HG03097 (cell line): ENCODE measurements at regions not wholly inside any gene's neighbourhood (a gene's known extent, or its start where the extent isn't known, plus 50 kb on each side); places are given as distances from the start of the nearest gene placed in this dataset.
"Not testable (repeated sequence)": the region's sequence is repeated elsewhere in the genome, so short reads cannot be mapped to it uniquely, and the experiment has no call there.

Experiments used
- ATAC-seq: cut with Tn5 transposase; IDR thresholded peaks from one replicate; pipeline ENCODE4 v1.9.1; 2021; ENCODE audit not compliant: unreplicated experiment, low FRiP score

DNA sequence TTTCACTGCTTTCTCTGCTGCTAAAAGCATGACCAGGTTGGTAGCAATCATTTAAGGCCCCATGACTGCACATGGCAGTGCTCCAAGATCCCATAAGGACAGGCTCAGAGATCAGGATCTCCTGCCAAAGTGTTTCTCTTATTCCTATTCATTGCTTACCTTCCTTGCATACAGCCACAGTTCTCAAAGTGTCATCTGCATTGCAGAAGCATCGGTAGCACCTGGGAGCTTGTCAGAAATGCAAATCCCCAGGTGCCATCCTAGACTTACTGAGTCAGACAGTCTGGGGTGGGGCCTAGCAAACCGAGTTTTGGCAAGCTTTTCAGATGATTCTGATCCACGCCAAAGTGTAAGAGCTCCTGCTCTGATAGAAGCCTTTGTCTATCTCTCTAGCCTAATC, 489.0 kb upstream of the AUTS2 start:
- no peak for ATAC-seq

DNA sequence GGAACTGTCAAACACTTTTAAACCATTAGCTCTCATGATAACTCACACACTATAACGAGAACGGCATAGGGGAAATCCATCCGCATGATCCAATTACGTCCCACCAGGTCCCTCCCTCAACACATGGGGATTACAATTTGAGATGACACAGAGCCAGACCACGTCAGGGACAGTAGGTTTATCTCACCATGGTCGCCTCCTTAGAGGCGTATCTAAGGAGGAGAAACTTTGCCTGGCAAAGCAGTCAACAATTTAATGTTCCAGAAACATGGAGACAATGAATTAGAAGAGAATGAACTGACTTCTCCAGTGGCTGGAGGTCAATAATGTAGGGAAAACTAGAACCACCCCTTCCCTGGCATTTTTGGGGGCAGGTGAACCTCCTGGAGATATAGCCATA, 488.4 kb upstream of the AUTS2 start:
- no peak for ATAC-seq

DNA sequence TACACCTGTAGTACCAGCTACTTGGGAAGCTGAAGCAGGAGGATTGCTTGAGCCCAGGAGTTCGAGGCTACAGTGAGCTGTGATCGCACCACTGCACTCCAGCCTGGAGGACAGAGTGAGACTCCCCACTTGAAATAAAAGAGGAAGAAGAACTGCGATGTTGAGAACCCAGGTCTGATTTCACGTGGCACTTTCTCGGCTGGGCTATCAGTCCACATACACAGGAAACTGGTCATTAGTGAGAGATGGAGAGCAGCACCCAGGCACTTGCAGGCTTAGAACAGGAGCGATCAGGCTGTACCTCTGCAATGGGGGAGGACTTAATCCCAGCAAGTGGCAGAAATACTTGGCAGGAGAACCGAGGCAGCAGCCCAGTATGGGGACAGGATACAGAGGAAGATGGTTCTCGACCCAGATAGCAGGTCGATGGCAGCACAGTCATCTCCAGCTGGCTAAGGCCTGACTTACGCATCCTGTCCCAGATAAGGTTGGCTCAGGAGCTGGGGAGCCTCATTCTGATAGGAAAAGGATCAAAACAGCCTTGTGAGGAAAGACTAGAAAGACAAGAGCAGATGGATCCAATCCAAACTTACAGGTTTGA, 487.7 kb upstream of the AUTS2 start:
- ATAC-seq = no peak

DNA sequence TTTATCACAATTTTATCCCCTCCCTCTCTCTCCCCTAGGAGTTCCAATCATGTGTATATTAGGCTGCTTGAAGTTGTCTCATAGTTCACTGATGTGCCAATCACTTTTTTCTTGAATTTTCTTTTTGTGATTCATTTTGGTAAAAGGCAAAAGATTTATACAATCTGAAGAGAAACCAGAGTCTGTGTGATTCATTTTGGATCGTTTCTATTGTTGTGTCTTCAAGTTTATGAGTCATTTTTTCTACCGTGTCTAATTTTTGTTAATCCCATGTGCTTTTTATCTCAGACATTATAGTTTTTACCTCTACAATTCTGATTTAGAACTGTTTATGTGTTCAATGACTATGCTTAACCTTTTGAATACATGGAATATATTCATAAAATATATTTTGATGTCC, 483.9 kb upstream of the AUTS2 start:
- ATAC-seq = no peak

DNA sequence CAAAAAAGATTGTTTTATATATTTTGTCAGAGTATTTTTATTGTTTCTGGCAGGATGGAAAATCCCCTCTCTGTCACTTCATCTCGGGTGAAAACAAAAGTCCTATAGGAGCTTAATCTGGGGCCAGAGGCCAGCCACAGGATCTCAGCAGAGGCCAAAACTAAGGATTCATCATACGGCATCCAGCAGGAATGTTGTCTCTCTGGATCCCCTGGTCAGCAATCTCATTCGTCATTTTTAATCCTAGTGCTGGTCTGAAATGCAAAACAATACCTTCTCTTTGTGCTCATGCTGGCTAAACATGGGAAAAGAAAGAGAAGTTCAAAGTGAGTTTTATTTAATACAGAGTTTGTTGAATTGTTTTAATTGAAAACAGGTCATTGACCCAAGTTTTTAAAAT, 482.5 kb upstream of the AUTS2 start:
- no peak for ATAC-seq

- ATAC-seq = not testable (repeated sequence)
These were observed 482.1 kb upstream of the AUTS2 start for GRCh38 chr7:69116196-69116595.

DNA sequence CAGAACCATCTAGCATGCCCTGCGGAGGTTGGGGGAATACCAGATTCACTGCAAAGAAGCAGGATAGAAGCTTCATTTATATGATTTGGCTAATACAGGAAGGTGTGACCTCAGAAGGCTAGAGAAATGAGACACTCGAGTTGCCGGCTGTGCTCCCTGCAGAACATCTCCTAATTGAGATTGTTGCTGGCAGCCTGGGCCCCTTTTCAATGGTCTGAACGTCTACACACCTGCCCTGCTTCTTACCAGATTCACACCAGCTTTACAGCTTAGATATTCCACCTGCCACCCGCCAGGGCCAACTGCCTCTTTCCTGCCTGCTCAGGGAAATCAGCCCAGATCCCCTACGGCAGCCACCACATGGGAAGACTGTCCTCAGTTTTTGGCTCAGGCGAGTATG, 475.3 kb upstream of the AUTS2 start:
- no peak for ATAC-seq

GRCh38 chr7:69126896-69127479, 471.3 kb upstream of the AUTS2 start:
- ATAC-seq = no peak

DNA sequence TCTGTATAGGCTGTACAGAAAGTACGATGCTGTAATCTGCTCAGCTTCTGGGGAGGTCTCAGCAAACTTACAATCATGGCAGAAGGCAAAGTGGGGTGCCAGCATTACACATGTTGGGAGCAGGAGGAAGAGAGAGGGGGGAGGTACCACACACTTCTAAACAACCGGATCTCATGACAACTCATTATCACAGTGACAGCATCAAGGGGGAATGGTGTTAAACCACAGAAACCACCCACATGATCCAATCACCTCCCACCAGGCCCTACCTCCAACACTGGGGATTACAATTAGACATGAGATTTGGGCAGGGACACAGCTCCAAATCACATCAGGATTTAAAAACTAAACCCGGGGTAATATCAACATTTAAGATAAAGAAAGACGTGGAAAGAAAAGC, 468.8 kb upstream of the AUTS2 start:
- no peak for ATAC-seq

GRCh38 chr7:69129951-69130350, 468.3 kb upstream of the AUTS2 start:
- ATAC-seq = no peak

DNA sequence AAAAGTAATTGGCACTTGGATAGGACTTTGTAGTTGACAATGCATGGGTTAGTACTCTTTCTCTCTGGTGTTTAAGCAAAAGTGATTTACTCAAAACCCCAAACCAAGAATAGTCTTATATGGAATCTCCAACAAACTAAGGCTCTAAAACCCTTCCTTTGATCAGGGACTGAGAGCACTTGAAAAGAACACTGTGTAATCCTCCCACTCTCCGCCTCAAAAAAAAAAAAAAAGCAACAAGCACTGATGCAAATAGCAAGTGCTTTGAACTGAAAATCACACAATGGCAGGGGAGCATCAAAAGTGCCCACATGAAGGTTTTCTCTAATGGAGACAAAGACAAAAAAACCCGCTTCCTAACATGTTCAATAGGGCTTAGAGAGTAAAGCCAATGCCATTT, 467.9 kb upstream of the AUTS2 start:
- ATAC-seq = no peak

DNA sequence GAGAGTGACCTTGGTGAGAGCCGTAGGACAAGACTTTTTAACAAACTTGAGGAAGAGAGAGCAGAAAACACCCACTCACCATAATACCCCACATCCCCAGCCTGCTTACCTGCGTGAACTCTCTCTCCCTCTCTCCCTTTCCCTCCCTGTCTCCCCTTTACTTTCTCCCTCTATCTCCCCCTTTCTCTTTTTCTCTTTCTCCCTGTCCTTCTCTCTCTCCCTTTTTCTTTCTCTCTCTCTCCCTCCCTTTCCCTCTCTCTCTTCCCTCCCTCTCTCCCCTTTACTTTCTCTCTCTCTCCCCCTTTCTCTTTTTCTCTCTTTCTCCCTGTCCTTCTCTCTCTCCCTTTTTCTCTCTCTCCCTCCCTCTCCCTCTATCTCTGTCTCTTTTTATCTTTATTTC, 464.0 kb upstream of the AUTS2 start:
- ATAC-seq = no peak

DNA sequence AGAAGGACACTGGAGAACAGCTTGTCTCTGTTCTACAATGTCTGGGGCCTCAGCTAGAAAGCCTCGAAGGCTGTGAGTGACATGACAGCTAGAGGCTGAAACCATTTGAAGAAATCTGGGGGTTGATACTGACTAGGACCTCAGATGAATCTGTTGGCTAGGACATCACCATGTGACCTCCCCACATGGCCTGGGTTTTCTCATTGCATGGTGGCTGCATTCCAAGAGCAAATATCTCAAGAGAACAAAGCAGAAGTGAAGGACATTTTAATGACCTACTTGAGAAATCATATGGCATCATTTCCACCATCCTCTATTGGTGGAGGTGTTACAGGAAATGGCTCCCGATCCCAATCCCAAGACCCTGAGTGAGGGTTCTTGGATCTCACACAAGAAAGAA, 450.6 kb upstream of the AUTS2 start:
- no peak for ATAC-seq

DNA sequence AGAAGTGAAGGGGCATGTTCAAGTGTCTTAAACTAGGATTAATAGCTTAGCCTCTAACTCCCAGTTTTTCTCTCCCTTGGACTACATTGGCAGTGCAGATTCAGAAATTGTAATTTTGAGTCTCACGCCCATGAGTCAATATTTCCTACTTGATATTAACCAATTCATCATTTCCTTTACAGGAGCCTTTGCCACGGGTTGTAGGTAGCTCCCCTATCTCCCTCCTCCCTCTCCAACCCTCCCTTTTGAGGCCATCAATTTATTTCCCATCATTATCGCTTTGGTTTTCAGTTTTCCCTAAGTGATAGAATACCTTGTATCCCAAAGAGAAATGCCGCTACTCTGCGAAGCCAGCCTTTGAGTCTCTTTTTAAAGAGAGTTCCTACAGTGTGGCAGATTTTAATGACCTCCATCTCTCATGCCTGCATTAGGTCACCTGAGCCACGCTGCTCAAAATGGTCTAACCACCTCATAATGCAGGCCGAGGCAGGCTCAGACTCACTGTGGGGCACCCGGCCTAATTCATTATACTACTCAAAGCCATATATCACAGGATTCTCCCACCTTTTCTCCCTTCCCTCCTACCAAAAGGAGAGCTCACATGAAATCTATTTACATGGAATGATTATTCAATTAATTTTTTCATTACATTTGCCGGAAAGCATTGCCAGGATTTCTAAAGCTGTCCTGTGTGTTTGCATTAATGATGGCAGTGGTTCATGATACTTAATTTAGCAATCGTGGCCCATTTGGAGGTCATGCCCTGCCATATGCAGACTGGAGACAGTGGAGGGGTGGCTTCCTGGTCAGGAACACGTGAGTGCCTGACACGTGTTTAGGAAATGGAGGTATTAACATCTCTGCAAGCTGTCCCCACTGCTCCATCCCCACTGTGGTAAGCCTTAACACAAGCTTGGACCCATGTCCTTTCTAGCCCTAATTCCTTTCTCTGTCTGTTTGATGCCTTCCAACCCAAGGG, 448.2 kb upstream of the AUTS2 start:
- no peak for ATAC-seq

GRCh38 chr7:69162326-69162725, 435.9 kb upstream of the AUTS2 start:
- no peak for ATAC-seq

DNA sequence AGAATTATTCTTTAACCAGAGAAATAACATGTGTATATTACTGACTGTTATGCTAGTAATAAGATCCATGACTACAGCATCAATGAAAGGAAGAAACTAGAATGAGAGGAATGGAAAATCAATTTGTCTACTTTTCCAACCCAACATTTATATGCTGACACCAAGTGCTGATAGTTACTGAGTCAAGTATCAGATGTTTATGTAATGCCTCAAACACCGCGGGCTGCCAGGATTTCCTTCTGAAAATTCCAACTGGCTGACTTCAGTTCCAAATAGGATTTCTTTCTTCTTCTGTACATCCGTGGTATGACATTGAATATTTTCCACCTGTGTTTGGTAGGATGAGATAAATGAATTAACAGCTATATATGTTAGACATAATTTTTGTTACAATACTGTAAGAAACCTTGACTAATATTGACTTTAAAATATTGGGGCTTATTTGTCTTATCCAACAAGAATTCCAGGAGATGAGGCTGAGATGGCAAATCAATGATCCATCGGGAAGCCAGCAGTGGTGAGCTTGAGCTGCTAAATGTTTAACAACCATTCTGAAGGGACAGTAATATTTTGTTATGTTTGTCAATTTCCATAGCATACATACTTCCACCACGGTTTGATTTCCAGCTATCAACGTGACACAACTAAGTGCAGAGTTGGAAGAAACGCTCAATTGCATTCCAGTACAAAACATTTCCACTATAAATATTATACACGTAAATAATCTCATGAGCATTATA, 435.2 kb upstream of the AUTS2 start:
- no peak for ATAC-seq

- ATAC-seq = no peak
These were observed 431.2 kb upstream of the AUTS2 start for GRCh38 chr7:69166979-69167516.

GRCh38 chr7:69169386-69169785, 428.9 kb upstream of the AUTS2 start:
- ATAC-seq = no peak

DNA sequence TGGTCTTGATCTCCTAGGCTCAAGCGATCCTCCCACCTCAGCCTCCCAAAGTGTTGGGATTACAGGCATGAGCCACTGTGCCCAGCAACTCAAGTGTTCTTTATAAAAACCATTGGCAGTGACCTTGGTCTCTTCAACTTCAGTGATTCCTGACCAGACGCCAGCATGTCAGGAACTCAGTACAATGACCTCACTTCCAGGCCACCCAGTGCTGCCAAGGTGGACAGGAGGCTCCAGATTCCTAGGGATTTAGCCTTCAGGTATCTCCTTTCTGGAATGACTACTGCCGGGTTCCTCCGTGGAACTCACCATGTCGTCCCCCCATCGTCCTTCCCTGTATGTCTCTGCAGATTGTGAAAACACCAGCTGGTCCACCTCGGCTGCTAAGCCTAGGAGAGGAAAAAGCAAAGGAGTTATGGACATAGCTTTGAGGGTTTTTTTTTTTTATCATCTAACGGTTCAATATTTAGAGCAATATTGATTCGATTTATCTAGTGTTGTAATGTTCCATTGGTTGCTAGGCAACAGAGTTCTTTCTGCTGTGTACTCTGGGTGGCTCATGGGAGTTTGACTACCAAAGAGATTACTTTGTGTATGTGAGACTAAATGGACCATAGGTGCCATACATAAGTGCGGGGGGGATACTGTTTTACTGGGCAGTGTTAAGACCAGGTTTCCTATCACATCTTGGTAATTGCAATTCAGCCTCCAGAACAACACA, 425.8 kb upstream of the AUTS2 start:
- ATAC-seq = no peak

GRCh38 chr7:69173341-69173740, 424.9 kb upstream of the AUTS2 start:
- no peak for ATAC-seq
